C4-2B (cell line): ENCODE measurements at regions not wholly inside any gene's neighbourhood (a gene's known extent, or its start where the extent isn't known, plus 50 kb on each side); places are given as distances from the start of the nearest gene placed in this dataset.

Experiments
- CTCF ChIP-seq: fragments of 450-650 bp; conservative IDR thresholded peaks from 2 replicates; pipeline ENCODE4 v1.5.1; 2017; ENCODE audit warnings: mild to moderate bottlenecking
- ZFX ChIP-seq: fragments of 450-650 bp; IDR thresholded peaks from 2 replicates; pipeline ENCODE4 v1.6.1; 2017

GRCh38 chr12:13870255-13870654 is 111.1 kb downstream of the GRIN2B start:
- TF ChIP-seq CTCF: no peak
- TF ChIP-seq ZFX: no peak
